HCT116 (cell line): ENCODE measurements at regions not wholly inside any gene's neighbourhood (a gene's known extent, or its start where the extent isn't known, plus 50 kb on each side); places are given as distances from the start of the nearest gene placed in this dataset.

ENCODE experiments used
- ATAC-seq: fragments of 200-7000 bp; cut with Tn5 transposase; 2 replicates; pipeline ENCODE4 v1.9.1; 2020; ENCODE audit warnings: mild to moderate bottlenecking, moderate library complexity
- BruUV-seq: library from RNA; stranded (reverse); fragments of 400-500 nt; replicated peaks from 2 replicates; lab custom pipeline; 2021; lab: Mats Ljungman, UMichigan
- CTCF ChIA-PET: fragments of 300-600 bp; sonication (Branson Sonifier 250); formaldehyde crosslinking; loops from one replicate; lab custom pipeline; 2021; ENCODE audit warnings: antibody characterized with exemption; lab: Charles Lee
- POLR2A ChIA-PET: fragments of 300-600, 350-600 bp; sonication (Branson Sonifier 250); formaldehyde crosslinking; loops from one replicate; lab custom pipeline; 2021; ENCODE audit warnings: antibody characterized with exemption; lab: Charles Lee
- RAD21 ChIA-PET, 2 experiments: fragments of 300-600 bp; sonication (Branson Sonifier 250); formaldehyde crosslinking; loops; one replicate each; lab custom pipeline; 2023; ENCODE audit warnings: low total read pairs in 2 of 2; ENCODE audit not compliant: uncharacterized antibody in 2 of 2, unreplicated experiment in 2 of 2, low non-redundant PET in 1 of 2; lab: Charles Lee
- DNase-seq: peaks from one replicate; pipeline ENCODE4 v3.0.0-alpha.2; 2010; ENCODE audit warnings: low read depth, low spot score
- H2AFZ ChIP-seq: fragments of 200-600 bp; shearing (Covaris generic), sonication (generic); 2 replicates; pipeline ENCODE4 v1.6.1; 2017; ENCODE audit warnings: low read depth, mixed run types, mixed read lengths, antibody characterized with exemption, low read length; ENCODE audit not compliant: poor library complexity, severe bottlenecking
- H3K27ac ChIP-seq: 2 replicates; pipeline ENCODE4 v1.5.1; 2012; ENCODE audit warnings: low read depth, low read length
- H3K27me3 ChIP-seq: fragments of 200-600 bp; sonication (generic); 2 replicates; pipeline ENCODE4 v1.6.1; 2016; ENCODE audit warnings: mixed run types, low read length, mixed read lengths; ENCODE audit not compliant: insufficient read depth
- H3K36me3 ChIP-seq, 2 experiments: fragments of 200-500 bp in 1 of 2; fragments of 200-600 bp in 1 of 2; sonication (Bioruptor generic) in 1 of 2; sonication (generic) in 1 of 2; 2 replicates each; pipeline versions ENCODE4 v1.5.1 to v1.6.1; 2014 to 2016; ENCODE audit warnings: low read length in 2 of 2, inconsistent platforms in 1 of 2, mixed read lengths in 1 of 2, mixed run types in 1 of 2; ENCODE audit not compliant: insufficient read depth in 2 of 2, control insufficient read depth in 1 of 2
- H3K4me1 ChIP-seq, 2 experiments: fragments of 200-600 bp in 1 of 2; sonication (generic) in 1 of 2; 2 replicates each; pipeline versions ENCODE4 v1.5.1 to v1.6.1; 2012 to 2017; ENCODE audit warnings: low read length in 2 of 2, inconsistent platforms in 1 of 2, mild to moderate bottlenecking in 1 of 2, mixed read lengths in 1 of 2, mixed run types in 1 of 2, moderate library complexity in 1 of 2; ENCODE audit not compliant: insufficient read depth in 2 of 2, control insufficient read depth in 1 of 2
- H3K4me2 ChIP-seq: fragments of 200-600 bp; sonication (generic); 2 replicates; pipeline ENCODE4 v1.6.1; 2017; ENCODE audit warnings: mixed run types, low read length, mixed read lengths
- H3K4me3 ChIP-seq, 2 experiments: fragments of 200-600 bp in 1 of 2; sonication (generic) in 1 of 2; replicated peaks in 1 of 2; 2 replicates each; pipeline ENCODE4 v1.5.1; 2011 to 2016; ENCODE audit warnings: low read length in 2 of 2, control low read depth in 1 of 2, low read depth in 1 of 2, mild to moderate bottlenecking in 1 of 2, mixed read lengths in 1 of 2, mixed run types in 1 of 2
- H3K79me2 ChIP-seq: fragments of 200-600 bp; sonication (generic); 2 replicates; pipeline ENCODE4 v1.6.1; 2017; ENCODE audit warnings: mild to moderate bottlenecking, mixed run types, low read length, moderate library complexity, mixed read lengths; ENCODE audit not compliant: insufficient read depth
- H3K9ac ChIP-seq: fragments of 200-600 bp; sonication (generic); 2 replicates; pipeline ENCODE4 v1.6.1; 2016; ENCODE audit warnings: low read length, mixed read lengths
- H3K9me2 ChIP-seq: fragments of 200-600 bp; sonication (generic), shearing (Covaris generic); 2 replicates; pipeline ENCODE4 v1.6.1; 2017; ENCODE audit warnings: mixed run types, mild to moderate bottlenecking, moderate library complexity; ENCODE audit not compliant: insufficient read depth
- H3K9me3 ChIP-seq, 2 experiments: fragments of 200-500 bp in 1 of 2; fragments of 200-600 bp in 1 of 2; sonication (Bioruptor generic) in 1 of 2; sonication (generic) in 1 of 2; 2 replicates each; pipeline ENCODE4 v1.6.1; 2014 to 2017; ENCODE audit warnings: low read length in 2 of 2, mixed read lengths in 2 of 2, inconsistent platforms in 1 of 2, low read depth in 1 of 2, mild to moderate bottlenecking in 1 of 2, mixed run types in 1 of 2, moderate library complexity in 1 of 2; ENCODE audit not compliant: control insufficient read depth in 1 of 2, insufficient read depth in 1 of 2
- H4K20me1 ChIP-seq: fragments of 200-600 bp; sonication (generic), shearing (Covaris generic); 2 replicates; pipeline ENCODE4 v1.6.1; 2017; ENCODE audit warnings: mixed run types, mild to moderate bottlenecking, moderate library complexity; ENCODE audit not compliant: insufficient read depth
- CEBPB ChIP-seq: IDR thresholded peaks from 2 replicates; pipeline ENCODE4 v1.6.1; 2012; ENCODE audit warnings: low read depth
- ELF1 ChIP-seq: IDR thresholded peaks from 2 replicates; pipeline ENCODE4 v1.6.1; 2012; ENCODE audit warnings: low read depth, borderline replicate concordance
- EZH2 ChIP-seq: fragments of 200-600 bp; sonication (generic); IDR thresholded peaks from 2 replicates; pipeline ENCODE4 v1.6.1; 2017; ENCODE audit warnings: antibody characterized with exemption, mixed run types
- EZH2phosphoT487 ChIP-seq: fragments of 200-600 bp; IDR thresholded peaks from 2 replicates; pipeline ENCODE4 v1.6.1; 2018; ENCODE audit warnings: antibody characterized with exemption, borderline replicate concordance
- FOSL1 ChIP-seq: IDR thresholded peaks from 2 replicates; pipeline ENCODE4 v1.6.1; 2012; ENCODE audit warnings: low read depth
- POLR2A ChIP-seq: IDR thresholded peaks from 2 replicates; pipeline ENCODE4 v1.7.0; 2011; ENCODE audit warnings: borderline replicate concordance; ENCODE audit not compliant: insufficient read depth, insufficient read length; ENCODE audit errors: extremely low read depth
- POLR2AphosphoS5 ChIP-seq: IDR thresholded peaks from 2 replicates; pipeline ENCODE4 v1.6.1; 2011; ENCODE audit warnings: mild to moderate bottlenecking, low read depth, low read length, moderate library complexity
- RAD21 ChIP-seq: IDR thresholded peaks from 2 replicates; pipeline ENCODE4 v1.6.1; 2012; ENCODE audit warnings: low read depth, mild to moderate bottlenecking
- REST ChIP-seq: IDR thresholded peaks from 2 replicates; pipeline ENCODE4 v1.6.1; 2012; ENCODE audit warnings: low read depth
- SP1 ChIP-seq: IDR thresholded peaks from 2 replicates; pipeline ENCODE4 v1.6.1; 2012; ENCODE audit warnings: low read depth
- intact Hi-C: fragments of 100-400 bp; cut with micrococcal nuclease; formaldehyde crosslinking; loops from 2 replicates; pipeline ENCODE4 v1.10.0; 2022
- TF ChIP-seq, protein P1 (sequence below): IDR thresholded peaks from 2 replicates; pipeline ENCODE4 v1.6.1; 2011; ENCODE audit warnings: mild to moderate bottlenecking, low read length, moderate library complexity; ENCODE audit not compliant: insufficient replicate concordance; ENCODE audit errors: extremely low read depth
- TF ChIP-seq, protein P2 (sequence below): IDR thresholded peaks from 2 replicates; pipeline ENCODE4 v1.6.1; 2012

DNA sequence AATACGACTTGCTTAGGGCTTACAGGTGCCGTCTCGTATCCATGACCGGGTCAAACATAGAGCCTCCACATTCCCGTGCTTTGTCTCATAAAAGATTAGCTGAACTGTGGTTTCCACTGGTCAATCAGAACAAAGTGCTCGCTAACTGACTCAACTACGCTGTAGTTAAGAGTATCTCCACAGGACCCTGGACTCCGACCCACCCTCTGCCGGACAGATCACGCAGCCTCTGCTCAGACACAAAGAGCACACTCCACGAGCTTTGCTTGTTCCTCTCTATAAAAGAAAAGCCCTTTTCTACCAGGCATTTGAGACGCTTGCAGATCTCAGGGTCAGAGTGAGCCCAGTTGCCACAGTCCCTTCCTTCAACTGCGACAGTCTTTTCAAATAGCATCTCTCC, 298.7 kb upstream of the CDH4 start:
- POLR2A ChIA-PET, result no interaction called here
- Histone ChIP-seq H3K27me3 (no peaks in the 10 kb centered on the region), H3K9ac (no peak overlapping the region), H3K4me3 (no peak overlapping the region), H3K9me3 (peaks cover 0 to 15% of the 10 kb centered on the region in 2 experiments; a peak in 2 of 4 replicates), H3K4me1 (no peaks in the 10 kb centered on the region), H3K36me3 (no peaks in the 10 kb centered on the region), H2AFZ (no peak overlapping the region), H4K20me1 (no peaks in the 10 kb centered on the region), H3K9me2 (no peaks in the 10 kb centered on the region), H3K4me2 (no peak overlapping the region), H3K27ac (no peak overlapping the region), H3K79me2 (no peaks in the 10 kb centered on the region)
- BruUV-seq, result no TSS peak
- intact Hi-C loops, result no loop called here
- ATAC-seq, result no peak
- RAD21 ChIA-PET, result no interaction called here
- CTCF ChIA-PET, result no interaction called here
- DNase-seq, result no peak
- TF ChIP-seq POLR2A, result no peak
- no peak for TF ChIP-seq SP1
- TF ChIP-seq, protein P1, sequence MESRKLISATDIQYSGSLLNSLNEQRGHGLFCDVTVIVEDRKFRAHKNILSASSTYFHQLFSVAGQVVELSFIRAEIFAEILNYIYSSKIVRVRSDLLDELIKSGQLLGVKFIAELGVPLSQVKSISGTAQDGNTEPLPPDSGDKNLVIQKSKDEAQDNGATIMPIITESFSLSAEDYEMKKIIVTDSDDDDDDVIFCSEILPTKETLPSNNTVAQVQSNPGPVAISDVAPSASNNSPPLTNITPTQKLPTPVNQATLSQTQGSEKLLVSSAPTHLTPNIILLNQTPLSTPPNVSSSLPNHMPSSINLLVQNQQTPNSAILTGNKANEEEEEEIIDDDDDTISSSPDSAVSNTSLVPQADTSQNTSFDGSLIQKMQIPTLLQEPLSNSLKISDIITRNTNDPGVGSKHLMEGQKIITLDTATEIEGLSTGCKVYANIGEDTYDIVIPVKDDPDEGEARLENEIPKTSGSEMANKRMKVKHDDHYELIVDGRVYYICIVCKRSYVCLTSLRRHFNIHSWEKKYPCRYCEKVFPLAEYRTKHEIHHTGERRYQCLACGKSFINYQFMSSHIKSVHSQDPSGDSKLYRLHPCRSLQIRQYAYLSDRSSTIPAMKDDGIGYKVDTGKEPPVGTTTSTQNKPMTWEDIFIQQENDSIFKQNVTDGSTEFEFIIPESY, result no peak
- TF ChIP-seq RAD21, result no peak
- TF ChIP-seq EZH2phosphoT487, result no peak
- TF ChIP-seq ELF1, result no peak
- TF ChIP-seq POLR2AphosphoS5, result no peak
- no peak for TF ChIP-seq EZH2
- TF ChIP-seq REST, result no peak
- TF ChIP-seq FOSL1, result no peak
- TF ChIP-seq, protein P2, sequence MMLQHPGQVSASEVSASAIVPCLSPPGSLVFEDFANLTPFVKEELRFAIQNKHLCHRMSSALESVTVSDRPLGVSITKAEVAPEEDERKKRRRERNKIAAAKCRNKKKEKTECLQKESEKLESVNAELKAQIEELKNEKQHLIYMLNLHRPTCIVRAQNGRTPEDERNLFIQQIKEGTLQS, result no peak
- no peak for TF ChIP-seq CEBPB
